K562 (cell line): ENCODE measurements at regions not wholly inside any gene's neighbourhood (a gene's known extent, or its start where the extent isn't known, plus 50 kb on each side); places are given as distances from the start of the nearest gene placed in this dataset.

Experiments
- HNRNPK ChIP-seq: fragments of 200-400 bp; formaldehyde crosslinking; IDR thresholded peaks from one replicate; pipeline ENCODE4 v1.6.1; 2018; ENCODE audit warnings: mild to moderate bottlenecking, low read depth, low read length; ENCODE audit not compliant: poor library complexity, severe bottlenecking
- JUNB ChIP-seq: fragments of 450-650 bp; formaldehyde crosslinking; conservative IDR thresholded peaks from 2 replicates; pipeline ENCODE4 v1.4.0; 2020; ENCODE audit warnings: mild to moderate bottlenecking
- MCM3 ChIP-seq: fragments of 450-650 bp; IDR thresholded peaks from 2 replicates; pipeline ENCODE4 v1.6.1; 2016
- RFX5 ChIP-seq: IDR thresholded peaks from 2 replicates; pipeline ENCODE4 v1.6.1; 2011; ENCODE audit warnings: low read depth, mild to moderate bottlenecking, improper control_type of control experiment, low read length
- RNF2 ChIP-seq: sonication (generic); IDR thresholded peaks from 2 replicates; pipeline ENCODE4 v1.6.1; 2016
- RUNX1 ChIP-seq: sonication (generic); IDR thresholded peaks from 2 replicates; pipeline ENCODE4 v1.6.1; 2016; ENCODE audit warnings: antibody characterized with exemption, low read depth
- TCF7 ChIP-seq: sonication (generic); IDR thresholded peaks from 2 replicates; pipeline ENCODE4 v1.6.1; 2016; ENCODE audit warnings: antibody characterized with exemption, borderline replicate concordance
- TGIF2 ChIP-seq: sonication (generic); formaldehyde crosslinking; IDR thresholded peaks from 2 replicates; pipeline ENCODE4 v1.8.1; 2022; ENCODE audit warnings: mild to moderate bottlenecking, missing genetic modification reagents, moderate library complexity
- ZNF354B ChIP-seq: fragments of 250-450 bp; sonication (Bioruptor Pico); IDR thresholded peaks from 2 replicates; pipeline ENCODE4 v1.4.0; 2020
- TF ChIP-seq, protein P1 (sequence below), 3 experiments: IDR thresholded peaks in 2 of 3; conservative IDR thresholded peaks in 1 of 3; 2 replicates each; pipeline ENCODE4 v1.5.1; 2011 to 2012; ENCODE audit warnings: low read length in 3 of 3, mild to moderate bottlenecking in 3 of 3, control low read depth in 2 of 3, improper control_type of control experiment in 1 of 3, inconsistent platforms in 1 of 3, low read depth in 1 of 3, mixed read lengths in 1 of 3, moderate library complexity in 1 of 3; ENCODE audit not compliant: insufficient read depth in 2 of 3
- TF ChIP-seq, protein P2 (sequence below): fragments of 450-650 bp; formaldehyde crosslinking; IDR thresholded peaks from 2 replicates; pipeline ENCODE4 v1.4.0; 2020; ENCODE audit warnings: mild to moderate bottlenecking, moderate library complexity

DNA sequence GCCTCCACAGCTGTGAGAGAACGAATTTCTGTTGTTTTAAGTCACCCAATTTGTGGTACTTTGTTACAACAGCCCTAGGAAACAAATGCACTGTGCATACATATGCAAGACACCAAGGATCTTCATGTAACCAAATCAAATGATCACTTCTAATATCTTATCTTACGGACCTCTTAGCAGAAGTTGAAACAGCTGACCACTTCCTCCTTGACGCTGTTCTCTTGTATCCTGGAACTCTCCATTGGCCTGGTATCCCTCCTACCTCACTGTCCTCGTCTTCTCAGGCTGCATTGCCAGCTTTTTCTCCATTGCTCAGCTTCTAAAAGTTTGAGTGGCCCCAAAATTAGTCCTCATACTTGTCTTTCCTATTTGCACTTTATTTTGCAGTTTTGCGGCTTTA, 200.4 kb downstream of the DLEU7 start:
- TF ChIP-seq, protein P1, sequence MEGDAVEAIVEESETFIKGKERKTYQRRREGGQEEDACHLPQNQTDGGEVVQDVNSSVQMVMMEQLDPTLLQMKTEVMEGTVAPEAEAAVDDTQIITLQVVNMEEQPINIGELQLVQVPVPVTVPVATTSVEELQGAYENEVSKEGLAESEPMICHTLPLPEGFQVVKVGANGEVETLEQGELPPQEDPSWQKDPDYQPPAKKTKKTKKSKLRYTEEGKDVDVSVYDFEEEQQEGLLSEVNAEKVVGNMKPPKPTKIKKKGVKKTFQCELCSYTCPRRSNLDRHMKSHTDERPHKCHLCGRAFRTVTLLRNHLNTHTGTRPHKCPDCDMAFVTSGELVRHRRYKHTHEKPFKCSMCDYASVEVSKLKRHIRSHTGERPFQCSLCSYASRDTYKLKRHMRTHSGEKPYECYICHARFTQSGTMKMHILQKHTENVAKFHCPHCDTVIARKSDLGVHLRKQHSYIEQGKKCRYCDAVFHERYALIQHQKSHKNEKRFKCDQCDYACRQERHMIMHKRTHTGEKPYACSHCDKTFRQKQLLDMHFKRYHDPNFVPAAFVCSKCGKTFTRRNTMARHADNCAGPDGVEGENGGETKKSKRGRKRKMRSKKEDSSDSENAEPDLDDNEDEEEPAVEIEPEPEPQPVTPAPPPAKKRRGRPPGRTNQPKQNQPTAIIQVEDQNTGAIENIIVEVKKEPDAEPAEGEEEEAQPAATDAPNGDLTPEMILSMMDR (IDR thresholded peaks at IDR 0.05 in 2 of 3, conservative IDR thresholded peaks at IDR 0.05 in 1 of 3; ENCODE audit: insufficient read depth in 2 of 3, low read depth in 1 of 3, low read length in 3 of 3), result no peak
- TF ChIP-seq MCM3 (no peak), JUNB (CRISPR knock-in tag) (no peak), TGIF2 (CRISPR knock-in tag) (no peak), HNRNPK (no peak), RNF2 (no peak), ZNF354B (CRISPR knock-in tag) (no peak), RUNX1 (no peak), RFX5 (no peak), TCF7 (no peak)
- TF ChIP-seq, protein P2, sequence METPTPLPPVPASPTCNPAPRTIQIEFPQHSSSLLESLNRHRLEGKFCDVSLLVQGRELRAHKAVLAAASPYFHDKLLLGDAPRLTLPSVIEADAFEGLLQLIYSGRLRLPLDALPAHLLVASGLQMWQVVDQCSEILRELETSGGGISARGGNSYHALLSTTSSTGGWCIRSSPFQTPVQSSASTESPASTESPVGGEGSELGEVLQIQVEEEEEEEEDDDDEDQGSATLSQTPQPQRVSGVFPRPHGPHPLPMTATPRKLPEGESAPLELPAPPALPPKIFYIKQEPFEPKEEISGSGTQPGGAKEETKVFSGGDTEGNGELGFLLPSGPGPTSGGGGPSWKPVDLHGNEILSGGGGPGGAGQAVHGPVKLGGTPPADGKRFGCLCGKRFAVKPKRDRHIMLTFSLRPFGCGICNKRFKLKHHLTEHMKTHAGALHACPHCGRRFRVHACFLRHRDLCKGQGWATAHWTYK (CRISPR knock-in tag), result no peak
